ENCODE measurements at regions not wholly inside any gene's neighbourhood (a gene's known extent, or its start where the extent isn't known, plus 50 kb on each side); places are given as distances from the start of the nearest gene placed in this dataset.

- 92% methylated on average over 2 of the region's 2 CpGs for WGBS
- no peak overlapping the region for H3K27ac ChIP-seq (ENCODE audit: low read depth, low read length)
- H3K36me3 ChIP-seq (ENCODE audit: insufficient read depth, low read length): no peaks in the 10 kb centered on the region
Observed at GRCh38 chr2:212708355-212708754, 169.8 kb upstream of the ERBB4 start.

GRCh38 chr2:212695426-212695825 lies 156.8 kb upstream of the ERBB4 start:
- no CpG with 5 or more reads among the region's 1 CpG for WGBS

More at GRCh38 chr2:212708355-212708754, 169.8 kb upstream of the ERBB4 start:
- Histone ChIP-seq H3K9me3 (ENCODE audit: insufficient read depth, low read depth, low read length) (no peaks in the 10 kb centered on the region), H3K4me1 (ENCODE audit: insufficient read depth, low read length) (no peaks in the 10 kb centered on the region), H3K4me3 (ENCODE audit: low read length) (no peak overlapping the region), H3K27me3 (ENCODE audit: insufficient read depth, low read length) (no peaks in the 10 kb centered on the region), H3K9ac (ENCODE audit: low read depth, low read length) (no peak overlapping the region)

GRCh38 chr2:212694398-212694797 lies 155.8 kb upstream of the ERBB4 start:
- H3K36me3 ChIP-seq (ENCODE audit: insufficient read depth, low read length): no peaks in the 10 kb centered on the region
- H3K4me3 ChIP-seq (ENCODE audit: low read length): no peak overlapping the region
- H3K27ac ChIP-seq (ENCODE audit: low read depth, low read length): no peak overlapping the region
- no peaks in the 10 kb centered on the region for H3K4me1 ChIP-seq (ENCODE audit: insufficient read depth, low read length)
- 90% methylated on average over 3 of the region's 3 CpGs for WGBS
- no peak overlapping the region for H3K9ac ChIP-seq (ENCODE audit: low read depth, low read length)
- no peaks in the 10 kb centered on the region for H3K27me3 ChIP-seq (ENCODE audit: insufficient read depth, low read length)
- no peaks in the 10 kb centered on the region for H3K9me3 ChIP-seq (ENCODE audit: insufficient read depth, low read depth, low read length)

More at GRCh38 chr2:212695426-212695825, 156.8 kb upstream of the ERBB4 start:
- H3K9me3 ChIP-seq (ENCODE audit: insufficient read depth, low read depth, low read length): no peaks in the 10 kb centered on the region
- no peaks in the 10 kb centered on the region for H3K36me3 ChIP-seq (ENCODE audit: insufficient read depth, low read length)
- no peaks in the 10 kb centered on the region for H3K27me3 ChIP-seq (ENCODE audit: insufficient read depth, low read length)
- H3K9ac ChIP-seq (ENCODE audit: low read depth, low read length): no peak overlapping the region
- H3K4me3 ChIP-seq (ENCODE audit: low read length): no peak overlapping the region
- H3K27ac ChIP-seq (ENCODE audit: low read depth, low read length): no peak overlapping the region
- no peaks in the 10 kb centered on the region for H3K4me1 ChIP-seq (ENCODE audit: insufficient read depth, low read length)

- no peaks in the 10 kb centered on the region for H3K4me1 ChIP-seq (ENCODE audit: insufficient read depth, low read length)
- no peaks in the 10 kb centered on the region for H3K27me3 ChIP-seq (ENCODE audit: insufficient read depth, low read length)
- H3K36me3 ChIP-seq (ENCODE audit: insufficient read depth, low read length): no peaks in the 10 kb centered on the region
- H3K9me3 ChIP-seq (ENCODE audit: insufficient read depth, low read depth, low read length): no peaks in the 10 kb centered on the region
- no peak overlapping the region for H3K4me3 ChIP-seq (ENCODE audit: low read length)
- WGBS: 96% methylated on average over 3 of the region's 3 CpGs
- no peak overlapping the region for H3K9ac ChIP-seq (ENCODE audit: low read depth, low read length)
- H3K27ac ChIP-seq (ENCODE audit: low read depth, low read length): no peak overlapping the region
Observed at GRCh38 chr2:212692466-212692865, 153.9 kb upstream of the ERBB4 start.

- H3K9me3 ChIP-seq (ENCODE audit: insufficient read depth, low read depth, low read length): no peaks in the 10 kb centered on the region
- H3K4me1 ChIP-seq (ENCODE audit: insufficient read depth, low read length): no peaks in the 10 kb centered on the region
- 41% methylated on average over 8 of the region's 10 CpGs for WGBS
- no peak overlapping the region for H3K4me3 ChIP-seq (ENCODE audit: low read length)
- no peak overlapping the region for H3K9ac ChIP-seq (ENCODE audit: low read depth, low read length)
- H3K27ac ChIP-seq (ENCODE audit: low read depth, low read length): no peak overlapping the region
- no peaks in the 10 kb centered on the region for H3K36me3 ChIP-seq (ENCODE audit: insufficient read depth, low read length)
- no peaks in the 10 kb centered on the region for H3K27me3 ChIP-seq (ENCODE audit: insufficient read depth, low read length)
Observed at GRCh38 chr2:212686285-212686895, 147.8 kb upstream of the ERBB4 start.

GRCh38 chr2:212683346-212684097 lies 144.9 kb upstream of the ERBB4 start:
- H3K9ac ChIP-seq (ENCODE audit: low read depth, low read length): no peak overlapping the region
- H3K4me3 ChIP-seq (ENCODE audit: low read length): no peak overlapping the region
- no peaks in the 10 kb centered on the region for H3K4me1 ChIP-seq (ENCODE audit: insufficient read depth, low read length)
- no peaks in the 10 kb centered on the region for H3K27me3 ChIP-seq (ENCODE audit: insufficient read depth, low read length)
- H3K9me3 ChIP-seq (ENCODE audit: insufficient read depth, low read depth, low read length): no peaks in the 10 kb centered on the region
- H3K36me3 ChIP-seq (ENCODE audit: insufficient read depth, low read length): no peaks in the 10 kb centered on the region
- H3K27ac ChIP-seq (ENCODE audit: low read depth, low read length): no peak overlapping the region
- 93% methylated on average over 5 of the region's 6 CpGs for WGBS

- H3K27me3 ChIP-seq (ENCODE audit: insufficient read depth, low read length): no peaks in the 10 kb centered on the region
- H3K9me3 ChIP-seq (ENCODE audit: insufficient read depth, low read depth, low read length): no peaks in the 10 kb centered on the region
- 82% methylated on average over 3 of the region's 3 CpGs for WGBS
- H3K27ac ChIP-seq (ENCODE audit: low read depth, low read length): no peak overlapping the region
- H3K9ac ChIP-seq (ENCODE audit: low read depth, low read length): no peak overlapping the region
- no peaks in the 10 kb centered on the region for H3K4me1 ChIP-seq (ENCODE audit: insufficient read depth, low read length)
- no peaks in the 10 kb centered on the region for H3K36me3 ChIP-seq (ENCODE audit: insufficient read depth, low read length)
- no peak overlapping the region for H3K4me3 ChIP-seq (ENCODE audit: low read length)
Observed at GRCh38 chr2:212682937-212683336, 144.3 kb upstream of the ERBB4 start.

GRCh38 chr2:212677466-212677865 lies 138.9 kb upstream of the ERBB4 start:
- Histone ChIP-seq H3K4me1 (ENCODE audit: insufficient read depth, low read length) (no peaks in the 10 kb centered on the region), H3K9ac (ENCODE audit: low read depth, low read length) (no peak overlapping the region), H3K9me3 (ENCODE audit: insufficient read depth, low read depth, low read length) (no peaks in the 10 kb centered on the region), H3K4me3 (ENCODE audit: low read length) (no peak overlapping the region), H3K27me3 (ENCODE audit: insufficient read depth, low read length) (no peaks in the 10 kb centered on the region), H3K36me3 (ENCODE audit: insufficient read depth, low read length) (no peaks in the 10 kb centered on the region), H3K27ac (ENCODE audit: low read depth, low read length) (no peak overlapping the region)
- 12% methylated on average over 1 of the region's 1 CpG for WGBS

GRCh38 chr2:212672186-212672585 lies 133.6 kb upstream of the ERBB4 start:
- Histone ChIP-seq H3K4me1 (ENCODE audit: insufficient read depth, low read length) (no peaks in the 10 kb centered on the region), H3K27me3 (ENCODE audit: insufficient read depth, low read length) (no peaks in the 10 kb centered on the region), H3K36me3 (ENCODE audit: insufficient read depth, low read length) (no peaks in the 10 kb centered on the region), H3K9ac (ENCODE audit: low read depth, low read length) (no peak overlapping the region), H3K4me3 (ENCODE audit: low read length) (no peak overlapping the region), H3K27ac (ENCODE audit: low read depth, low read length) (no peak overlapping the region), H3K9me3 (ENCODE audit: insufficient read depth, low read depth, low read length) (no peaks in the 10 kb centered on the region)
- 90% methylated on average over 1 of the region's 2 CpGs for WGBS

GRCh38 chr2:212669761-212670160 lies 131.2 kb upstream of the ERBB4 start:
- H3K4me3 ChIP-seq (ENCODE audit: low read length): no peak overlapping the region
- no peaks in the 10 kb centered on the region for H3K27me3 ChIP-seq (ENCODE audit: insufficient read depth, low read length)
- H3K36me3 ChIP-seq (ENCODE audit: insufficient read depth, low read length): no peaks in the 10 kb centered on the region
- 92% methylated on average over 2 of the region's 2 CpGs for WGBS
- no peaks in the 10 kb centered on the region for H3K4me1 ChIP-seq (ENCODE audit: insufficient read depth, low read length)
- no peak overlapping the region for H3K27ac ChIP-seq (ENCODE audit: low read depth, low read length)
- no peak overlapping the region for H3K9ac ChIP-seq (ENCODE audit: low read depth, low read length)
- H3K9me3 ChIP-seq (ENCODE audit: insufficient read depth, low read depth, low read length): no peaks in the 10 kb centered on the region

- Histone ChIP-seq H3K36me3 (ENCODE audit: insufficient read depth, low read length) (no peaks in the 10 kb centered on the region), H3K9me3 (ENCODE audit: insufficient read depth, low read depth, low read length) (no peaks in the 10 kb centered on the region), H3K9ac (ENCODE audit: low read depth, low read length) (no peak overlapping the region), H3K27me3 (ENCODE audit: insufficient read depth, low read length) (no peaks in the 10 kb centered on the region), H3K4me1 (ENCODE audit: insufficient read depth, low read length) (no peaks in the 10 kb centered on the region), H3K27ac (ENCODE audit: low read depth, low read length) (no peak overlapping the region), H3K4me3 (ENCODE audit: low read length) (no peak overlapping the region)
Observed at GRCh38 chr2:212667751-212668316, 129.2 kb upstream of the ERBB4 start.
